DND-41 (cell line): ENCODE measurements at regions not wholly inside any gene's neighbourhood (a gene's known extent, or its start where the extent isn't known, plus 50 kb on each side); places are given as distances from the start of the nearest gene placed in this dataset.

Source experiments
- CTCF ChIP-seq: IDR thresholded peaks from 2 replicates; pipeline ENCODE4 v1.5.1; 2012; ENCODE audit warnings: borderline replicate concordance, low read length, moderate library complexity, mild to moderate bottlenecking; ENCODE audit not compliant: poor library complexity, severe bottlenecking; ENCODE audit errors: extremely low read depth
- EZH2 ChIP-seq: IDR thresholded peaks from 3 replicates; pipeline ENCODE4 v1.6.1; 2012; ENCODE audit warnings: borderline replicate concordance, low read depth, mild to moderate bottlenecking, moderate library complexity, low read length, inconsistent platforms; ENCODE audit not compliant: severe bottlenecking

- TF ChIP-seq EZH2 (no peak), CTCF (no peak)
Observed at GRCh38 chr2:10188211-10188610, 65.7 kb downstream of the RRM2 start.
